Transverse colon (tissue), 4 donors: ENCODE measurements at regions not wholly inside any gene's neighbourhood (a gene's known extent, or its start where the extent isn't known, plus 50 kb on each side); places are given as distances from the start of the nearest gene placed in this dataset.
A peak's percentile ranks its signal among the peaks of the same experiment; 100 is the strongest.

Source experiments
- DNase-seq: peaks from one replicate; pipeline ENCODE4 v3.0.0-alpha.2; 2019
- H3K27ac ChIP-seq, 4 donors: fragments of 200-600 bp; sonication (generic); 2 replicates each; pipeline ENCODE4 v1.5.1; 2016 to 2018; ENCODE audit warnings: inconsistent platforms in 4 of 4
- H3K27me3 ChIP-seq: fragments of 200-600 bp; sonication (generic); 2 replicates; pipeline ENCODE4 v1.5.1; 2017; ENCODE audit warnings: inconsistent platforms
- H3K36me3 ChIP-seq, 4 donors: fragments of 200-600 bp; sonication (generic); 2 replicates each; pipeline ENCODE4 v1.5.1; 2017 to 2019; ENCODE audit warnings: inconsistent platforms in 4 of 4
- H3K4me1 ChIP-seq, 4 donors: fragments of 200-600 bp; sonication (generic); 2 replicates each; pipeline ENCODE4 v1.5.1; 2017 to 2020; ENCODE audit warnings: inconsistent platforms in 4 of 4
- H3K4me3 ChIP-seq, 4 donors: fragments of 200-600 bp; sonication (generic); 1 replicate in 1 of 4; 2 replicates in 3 of 4; pipeline versions ENCODE4 v1.5.1 to v1.6.1; 2017 to 2019; ENCODE audit warnings: inconsistent platforms in 4 of 4
- H3K9me3 ChIP-seq, 2 donors: fragments of 200-600 bp; sonication (generic); 2 replicates each; pipeline ENCODE4 v1.5.1; 2017 to 2019; ENCODE audit warnings: inconsistent platforms in 2 of 2
- EP300 ChIP-seq: sonication (generic); formaldehyde crosslinking; IDR thresholded peaks from one replicate; pipeline ENCODE4 v1.6.1; 2017; ENCODE audit warnings: antibody characterized with exemption, low read depth
- POLR2A ChIP-seq: fragments of 450-650 bp; IDR thresholded peaks from one replicate; pipeline ENCODE4 v1.6.1; 2016; ENCODE audit warnings: antibody characterized with exemption, mild to moderate bottlenecking, moderate library complexity
- POLR2AphosphoS5 ChIP-seq, 3 donors: sonication (generic); formaldehyde crosslinking; IDR thresholded peaks; one replicate each; pipeline ENCODE4 v1.6.1; 2016; ENCODE audit warnings: antibody characterized with exemption in 3 of 3
- WGBS, 2 donors: methylation state at CpG; one replicate each; pipeline ENCODE4 v1.1.5; 2018; ENCODE audit warnings: low coverage in 1 of 2; 5-methylcytosine and 5-hydroxymethylcytosine counted together
- in situ Hi-C, 4 donors: fragments of 200-750 bp; cut with MboI; loops; one replicate each; pipeline versions ENCODE4 v1.15.0 to v1.15.1; 2017; ENCODE audit warnings: low sequenced_read_pairs in 3 of 4, low pct_ligation_motif_present in 1 of 4, low pct_unique_long_range_greater_than_20kb in 1 of 4
- intact Hi-C: fragments of 100-400 bp; cut with DNase I; formaldehyde crosslinking; loops from one replicate; pipeline ENCODE4 v1.15.1; 2023; ENCODE audit warnings: low total_unique reads
- TF ChIP-seq, protein P1 (sequence below), 5 experiments: fragments of 200-600 bp in 3 of 5; fragments of 450-650 bp in 2 of 5; sonication (generic) in 3 of 5; IDR thresholded peaks; 1 replicate in 2 of 5; 2 replicates in 3 of 5; pipeline ENCODE4 v1.5.1; 2016 to 2017; ENCODE audit warnings: antibody characterized with exemption in 5 of 5, inconsistent platforms in 3 of 5, mild to moderate bottlenecking in 2 of 5, moderate library complexity in 1 of 5

DNA sequence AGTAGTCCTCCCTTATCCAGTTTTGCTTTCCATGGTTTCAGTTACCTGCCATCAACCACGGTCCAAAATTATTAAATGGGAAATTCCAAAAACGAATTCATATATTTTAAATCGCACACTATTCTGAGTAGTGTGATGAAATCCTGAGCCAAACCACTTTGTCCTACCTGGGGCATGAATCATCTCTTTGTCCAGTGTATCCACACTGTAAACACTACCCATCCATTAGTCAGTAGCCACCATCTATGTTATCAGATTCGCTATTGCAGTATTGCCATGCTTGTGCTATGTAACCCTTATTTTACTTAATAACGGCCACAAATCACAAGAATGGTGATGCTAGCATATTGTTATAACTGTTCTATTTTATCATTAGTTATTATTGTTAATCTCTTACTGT, 704.6 kb downstream of the SMARCA1 start:
- no peaks in the 10 kb centered on the region for H3K4me1 ChIP-seq
- no peak for DNase-seq
- TF ChIP-seq, protein P1, sequence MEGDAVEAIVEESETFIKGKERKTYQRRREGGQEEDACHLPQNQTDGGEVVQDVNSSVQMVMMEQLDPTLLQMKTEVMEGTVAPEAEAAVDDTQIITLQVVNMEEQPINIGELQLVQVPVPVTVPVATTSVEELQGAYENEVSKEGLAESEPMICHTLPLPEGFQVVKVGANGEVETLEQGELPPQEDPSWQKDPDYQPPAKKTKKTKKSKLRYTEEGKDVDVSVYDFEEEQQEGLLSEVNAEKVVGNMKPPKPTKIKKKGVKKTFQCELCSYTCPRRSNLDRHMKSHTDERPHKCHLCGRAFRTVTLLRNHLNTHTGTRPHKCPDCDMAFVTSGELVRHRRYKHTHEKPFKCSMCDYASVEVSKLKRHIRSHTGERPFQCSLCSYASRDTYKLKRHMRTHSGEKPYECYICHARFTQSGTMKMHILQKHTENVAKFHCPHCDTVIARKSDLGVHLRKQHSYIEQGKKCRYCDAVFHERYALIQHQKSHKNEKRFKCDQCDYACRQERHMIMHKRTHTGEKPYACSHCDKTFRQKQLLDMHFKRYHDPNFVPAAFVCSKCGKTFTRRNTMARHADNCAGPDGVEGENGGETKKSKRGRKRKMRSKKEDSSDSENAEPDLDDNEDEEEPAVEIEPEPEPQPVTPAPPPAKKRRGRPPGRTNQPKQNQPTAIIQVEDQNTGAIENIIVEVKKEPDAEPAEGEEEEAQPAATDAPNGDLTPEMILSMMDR (IDR thresholded peaks at IDR 0.05) = no peak
- TF ChIP-seq POLR2A (no peak), EP300 (no peak), POLR2AphosphoS5 (IDR thresholded peaks at IDR 0.05) (no peak)
- H3K36me3 ChIP-seq = no peaks in the 10 kb centered on the region
- 77 to 85% methylated on average over 4 to 5 of the region's 5 CpGs for WGBS, 2 donors
- intact Hi-C loops (no loop called here), in situ Hi-C loops (no loop called here)
- no peaks in the 10 kb centered on the region for H3K27me3 ChIP-seq
- no peak overlapping the region for H3K27ac ChIP-seq
- no peaks in the 10 kb centered on the region for H3K9me3 ChIP-seq
- no peak overlapping the region for H3K4me3 ChIP-seq

DNA sequence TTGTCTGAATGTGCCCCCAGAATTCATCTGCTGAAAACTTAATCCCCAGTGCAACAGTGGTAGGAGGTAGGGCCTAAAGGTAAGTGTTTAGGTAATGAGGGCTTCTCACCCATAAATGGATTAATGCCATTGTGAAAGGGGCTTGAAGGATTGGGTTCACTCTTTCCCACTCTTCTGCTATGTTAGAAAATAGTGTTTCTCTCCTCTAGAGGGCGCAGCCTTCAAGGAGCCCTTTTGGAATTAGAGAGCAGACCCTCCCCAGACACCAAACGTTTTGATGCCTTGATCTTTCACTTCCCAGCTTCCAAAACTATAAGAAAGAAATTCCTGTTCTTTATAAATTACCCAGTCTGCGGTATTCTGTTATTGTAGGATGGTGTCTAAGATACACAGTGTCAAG, 706.4 kb downstream of the SMARCA1 start:
- no peaks in the 10 kb centered on the region for H3K4me1 ChIP-seq
- intact Hi-C loops = no loop called here
- in situ Hi-C loops = no loop called here
- no peaks in the 10 kb centered on the region for H3K27me3 ChIP-seq
- H3K36me3 ChIP-seq = no peaks in the 10 kb centered on the region
- no peaks in the 10 kb centered on the region for H3K9me3 ChIP-seq
- no peak for TF ChIP-seq EP300
- TF ChIP-seq, protein P1 (IDR thresholded peaks at IDR 0.05) = peak in 2 of 5 experiments; percentile 18 to 30
- no peak overlapping the region for H3K27ac ChIP-seq
- WGBS, 2 donors = 9% methylated on average over 3 of the region's 3 CpGs; no CpG with 5 or more reads in 1 of the 2 donors
- no peak overlapping the region for H3K4me3 ChIP-seq
- no peak for DNase-seq

- H3K27ac ChIP-seq = no peak overlapping the region
- no peak overlapping the region for H3K4me3 ChIP-seq
- 88% methylated on average over 3 of the region's 3 CpGs; no CpG with 5 or more reads in 1 of the 2 donors for WGBS, 2 donors
- H3K9me3 ChIP-seq = no peaks in the 10 kb centered on the region
- intact Hi-C loops = no loop called here
- TF ChIP-seq EP300 (no peak), POLR2AphosphoS5 (IDR thresholded peaks at IDR 0.05) (no peak)
- no peaks in the 10 kb centered on the region for H3K27me3 ChIP-seq
- in situ Hi-C loops = no loop called here
- DNase-seq = no peak
- H3K4me1 ChIP-seq = no peaks in the 10 kb centered on the region
- no peaks in the 10 kb centered on the region for H3K36me3 ChIP-seq
Observed at GRCh38 chrX:128807367-128807766, 715.9 kb downstream of the SMARCA1 start.

DNA sequence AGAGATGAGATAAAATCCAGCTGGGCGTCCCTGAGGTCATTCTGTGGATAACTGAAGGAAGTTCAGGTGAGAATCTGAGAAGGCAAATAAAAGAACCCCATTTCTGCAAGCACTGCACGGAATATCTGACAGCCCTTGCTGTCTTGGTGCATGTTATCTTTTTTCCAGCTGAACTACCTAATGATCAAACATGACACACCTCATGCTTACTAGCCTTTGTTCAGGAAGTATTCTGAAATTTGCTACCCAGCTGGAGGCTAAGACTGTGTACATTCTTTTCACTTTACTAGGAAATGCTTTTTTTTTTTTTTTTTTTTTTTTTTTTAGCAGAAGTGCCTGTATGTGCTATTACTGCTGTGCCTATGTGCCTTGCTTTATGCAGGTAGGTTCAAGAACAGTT, 718.1 kb downstream of the SMARCA1 start:
- Histone ChIP-seq H3K27me3 (no peaks in the 10 kb centered on the region), H3K4me1 (no peaks in the 10 kb centered on the region), H3K36me3 (no peaks in the 10 kb centered on the region), H3K9me3 (no peaks in the 10 kb centered on the region), H3K27ac (no peak overlapping the region), H3K4me3 (no peak overlapping the region)
- in situ Hi-C loops (no loop called here), intact Hi-C loops (no loop called here)
- TF ChIP-seq EP300 (no peak), POLR2A (no peak), POLR2AphosphoS5 (IDR thresholded peaks at IDR 0.05) (no peak)
- TF ChIP-seq, protein P1 (IDR thresholded peaks at IDR 0.05) = no peak
- no peak for DNase-seq
- WGBS, 2 donors = 53% methylated on average over 2 of the region's 2 CpGs; no CpG with 5 or more reads in 1 of the 2 donors

DNA sequence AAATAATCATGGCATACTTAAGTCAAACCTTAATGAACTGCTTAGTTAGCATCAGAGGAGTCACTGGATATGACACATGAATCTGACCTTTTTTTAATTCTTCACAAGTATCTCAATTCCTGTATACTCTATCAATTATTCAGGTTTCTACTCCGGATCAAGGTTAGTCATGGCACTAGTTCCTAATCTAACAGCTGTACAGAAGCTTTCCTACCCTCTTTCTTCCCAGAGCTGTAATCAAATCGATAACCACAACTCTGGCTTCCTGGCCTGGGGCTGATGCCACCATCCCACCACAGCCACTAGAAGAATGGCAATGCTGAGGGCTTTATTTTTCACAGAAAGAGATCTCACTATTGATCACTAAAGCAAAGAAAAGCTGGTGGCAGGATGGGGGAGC, 718.5 kb downstream of the SMARCA1 start:
- Histone ChIP-seq H3K9me3 (no peaks in the 10 kb centered on the region), H3K36me3 (no peaks in the 10 kb centered on the region), H3K27ac (no peak overlapping the region), H3K27me3 (no peaks in the 10 kb centered on the region), H3K4me1 (no peaks in the 10 kb centered on the region), H3K4me3 (no peak overlapping the region)
- in situ Hi-C loops (no loop called here), intact Hi-C loops (no loop called here)
- 41 to 63% methylated on average over 2 of the region's 2 CpGs for WGBS, 2 donors
- DNase-seq = no peak
- TF ChIP-seq POLR2A = no peak
- TF ChIP-seq, protein P1 (IDR thresholded peaks at IDR 0.05) = no peak
- TF ChIP-seq EP300 = no peak
- TF ChIP-seq POLR2AphosphoS5 (IDR thresholded peaks at IDR 0.05) = no peak
